Hematopoietic multipotent progenitor cell treated with erythropoietin and hydrocortisone succinate and interleukin-3 and kit ligand, for 6 days (in vitro differentiated cells): ENCODE measurements at regions not wholly inside any gene's neighbourhood (a gene's known extent, or its start where the extent isn't known, plus 50 kb on each side); places are given as distances from the start of the nearest gene placed in this dataset.
"Not testable (repeated sequence)": the region's sequence is repeated elsewhere in the genome, so short reads cannot be mapped to it uniquely, and the experiment has no call there.

ENCODE experiments used
- DNase-seq: peaks from one replicate; pipeline ENCODE4 v3.0.0-alpha.2; 2015

- no peak for DNase-seq
These were observed 87.1 kb upstream of the KCNA1 start for GRCh38 chr12:4822572-4822971.

GRCh38 chr12:4824380-4824779, 85.3 kb upstream of the KCNA1 start:
- no peak for DNase-seq

GRCh38 chr12:4825011-4825858, 84.5 kb upstream of the KCNA1 start:
- peak; percentile 74 for DNase-seq

- DNase-seq: no peak
These were observed 82.8 kb upstream of the KCNA1 start for GRCh38 chr12:4826909-4827308.

GRCh38 chr12:4828176-4828575, 81.5 kb upstream of the KCNA1 start:
- DNase-seq: no peak

- DNase-seq: peak; percentile 43
These were observed 80.4 kb upstream of the KCNA1 start for GRCh38 chr12:4829161-4829792.

- no peak for DNase-seq
These were observed 79.9 kb upstream of the KCNA1 start for GRCh38 chr12:4829793-4830162.

- DNase-seq: no peak
These were observed 79.0 kb upstream of the KCNA1 start for GRCh38 chr12:4830556-4831210.

GRCh38 chr12:4833053-4833452, 76.7 kb upstream of the KCNA1 start:
- no peak for DNase-seq

GRCh38 chr12:4833524-4833923, 76.2 kb upstream of the KCNA1 start:
- DNase-seq: no peak

- DNase-seq: not testable (repeated sequence)
These were observed 67.3 kb upstream of the KCNA1 start for GRCh38 chr12:4842401-4842800.

- no peak for DNase-seq
These were observed 65.8 kb upstream of the KCNA1 start for GRCh38 chr12:4843907-4844306.

GRCh38 chr12:4847713-4848112, 62.0 kb upstream of the KCNA1 start:
- DNase-seq: no peak

GRCh38 chr12:4849115-4849541, 60.6 kb upstream of the KCNA1 start:
- DNase-seq: peak; percentile 73

GRCh38 chr12:4849795-4850345, 59.8 kb upstream of the KCNA1 start:
- DNase-seq: no peak

GRCh38 chr12:4850857-4851380, 58.8 kb upstream of the KCNA1 start:
- no peak for DNase-seq

- DNase-seq: no peak
These were observed 57.4 kb upstream of the KCNA1 start for GRCh38 chr12:4852308-4852707.

GRCh38 chr12:4852911-4853310, 56.8 kb upstream of the KCNA1 start:
- DNase-seq: no peak

GRCh38 chr12:4855121-4855924, 54.4 kb upstream of the KCNA1 start:
- DNase-seq: peak; percentile 90

GRCh38 chr12:4856596-4856995, 53.1 kb upstream of the KCNA1 start:
- DNase-seq: no peak

GRCh38 chr12:4857472-4858291, 52.0 kb upstream of the KCNA1 start:
- DNase-seq: peak; percentile 86

GRCh38 chr12:4858386-4858785, 51.3 kb upstream of the KCNA1 start:
- DNase-seq: no peak
